Stimulated activated CD4-positive, alpha-beta T cell treated with anti-CD3 and anti-CD28 coated beads, Interleukin-4, amount 100 ng/mL, for 48 hours (primary cell): ENCODE measurements at regions not wholly inside any gene's neighbourhood (a gene's known extent, or its start where the extent isn't known, plus 50 kb on each side); places are given as distances from the start of the nearest gene placed in this dataset.

ENCODE experiments used
- DNase-seq, 2 donors: peaks; one replicate each; pipeline ENCODE4 v3.0.0-alpha.2; 2020; ENCODE audit warnings: low read depth in 2 of 2

GRCh38 chr1:56315293-56315942 is 263.9 kb downstream of the PLPP3 start:
- DNase-seq = no peak

- DNase-seq = no peak
Measured at GRCh38 chr1:56313560-56313959, 265.8 kb downstream of the PLPP3 start.

- no peak for DNase-seq
Measured at GRCh38 chr1:56311766-56312165, 267.6 kb downstream of the PLPP3 start.

GRCh38 chr1:56310945-56311344 is 268.4 kb downstream of the PLPP3 start:
- no peak for DNase-seq

- DNase-seq = no peak
Measured at GRCh38 chr1:56309065-56309464, 270.3 kb downstream of the PLPP3 start.

GRCh38 chr1:56304975-56305374 is 274.4 kb downstream of the PLPP3 start:
- no peak for DNase-seq

- DNase-seq = no peak
Measured at GRCh38 chr1:56303805-56304204, 275.6 kb downstream of the PLPP3 start.

GRCh38 chr1:56302878-56303277 is 276.5 kb downstream of the PLPP3 start:
- DNase-seq = no peak

GRCh38 chr1:56301791-56302190 is 277.6 kb downstream of the PLPP3 start:
- no peak for DNase-seq

- DNase-seq = no peak
Measured at GRCh38 chr1:56300836-56301235, 278.5 kb downstream of the PLPP3 start.

- no peak for DNase-seq
Measured at GRCh38 chr1:56298866-56299265, 280.5 kb downstream of the PLPP3 start.

GRCh38 chr1:56297904-56298303 is 281.5 kb downstream of the PLPP3 start:
- DNase-seq = no peak

- DNase-seq = no peak
Measured at GRCh38 chr1:56297208-56297607, 282.2 kb downstream of the PLPP3 start.

GRCh38 chr1:56295949-56296929 is 283.1 kb downstream of the PLPP3 start:
- no peak for DNase-seq

GRCh38 chr1:56291374-56291919 is 287.9 kb downstream of the PLPP3 start:
- DNase-seq = no peak

GRCh38 chr1:56289260-56289659 is 290.1 kb downstream of the PLPP3 start:
- DNase-seq = no peak

- DNase-seq = no peak
Measured at GRCh38 chr1:56287721-56288120, 291.6 kb downstream of the PLPP3 start.

- no peak for DNase-seq
Measured at GRCh38 chr1:56286956-56287355, 292.4 kb downstream of the PLPP3 start.

GRCh38 chr1:56286506-56286905 is 292.9 kb downstream of the PLPP3 start:
- no peak for DNase-seq

GRCh38 chr1:56285554-56286402 is 293.6 kb downstream of the PLPP3 start:
- DNase-seq = no peak

GRCh38 chr1:56284928-56285327 is 294.4 kb downstream of the PLPP3 start:
- no peak for DNase-seq

- DNase-seq = no peak
Measured at GRCh38 chr1:56278061-56278460, 301.3 kb downstream of the PLPP3 start.
